SK-N-SH treated with all-trans-retinoic acid at 6 μM for 48 hours (cell line): ENCODE measurements at regions not wholly inside any gene's neighbourhood (a gene's known extent, or its start where the extent isn't known, plus 50 kb on each side); places are given as distances from the start of the nearest gene placed in this dataset.

Experiments used
- ATAC-seq: fragments of 200-7000 bp; cut with Tn5 transposase; 3 replicates; pipeline ENCODE4 v1.9.1; 2020; ENCODE audit warnings: mild to moderate bottlenecking, moderate library complexity
- BACH2 ChIP-seq: fragments of 250-450 bp; sonication (Bioruptor Pico); IDR thresholded peaks from 2 replicates; pipeline ENCODE4 v1.9.0; 2021; ENCODE audit warnings: mild to moderate bottlenecking, borderline replicate concordance
- CSDC2 ChIP-seq: fragments of 250-450 bp; sonication (Bioruptor Pico); IDR thresholded peaks from 2 replicates; pipeline ENCODE4 v1.5.0; 2020; ENCODE audit warnings: mild to moderate bottlenecking, moderate library complexity
- ESRRG ChIP-seq: fragments of 250-450 bp; sonication (Bioruptor Pico); IDR thresholded peaks from 2 replicates; pipeline ENCODE4 v1.6.1; 2021; ENCODE audit warnings: mild to moderate bottlenecking
- GLIS3 ChIP-seq: fragments of 250-450 bp; sonication (Bioruptor Pico); IDR thresholded peaks from 2 replicates; pipeline ENCODE4 v1.5.0; 2020; ENCODE audit warnings: mild to moderate bottlenecking, moderate library complexity
- ISL1 ChIP-seq: fragments of 250-450 bp; sonication (Bioruptor Pico); IDR thresholded peaks from 2 replicates; pipeline ENCODE4 v2.1.2; 2022; ENCODE audit warnings: mild to moderate bottlenecking, moderate library complexity
- OSR1 ChIP-seq: fragments of 250-450 bp; sonication (Bioruptor Pico); IDR thresholded peaks from 2 replicates; pipeline ENCODE4 v1.8.0; 2022; ENCODE audit warnings: moderate library complexity, mild to moderate bottlenecking, inconsistent platforms
- PATZ1 ChIP-seq: fragments of 250-450 bp; sonication (Bioruptor Pico); IDR thresholded peaks from 2 replicates; pipeline ENCODE4 v1.8.0; 2020; ENCODE audit warnings: mild to moderate bottlenecking, moderate library complexity, borderline replicate concordance
- POU6F1 ChIP-seq: fragments of 250-450 bp; sonication (Bioruptor Pico); IDR thresholded peaks from 2 replicates; pipeline ENCODE4 v1.8.0; 2021; ENCODE audit warnings: low read depth, mild to moderate bottlenecking, moderate library complexity, borderline replicate concordance
- PPARA ChIP-seq: fragments of 250-450 bp; sonication (Bioruptor Pico); IDR thresholded peaks from 2 replicates; pipeline ENCODE4 v1.5.0; 2020; ENCODE audit warnings: mild to moderate bottlenecking, borderline replicate concordance
- RARB ChIP-seq: fragments of 250-450 bp; sonication (Bioruptor Pico); IDR thresholded peaks from 2 replicates; pipeline ENCODE4 v1.8.0; 2021; ENCODE audit warnings: mild to moderate bottlenecking, moderate library complexity
- SNAI2 ChIP-seq: fragments of 250-450 bp; sonication (Bioruptor Pico); IDR thresholded peaks from 2 replicates; pipeline ENCODE4 v1.5.0; 2020; ENCODE audit warnings: mild to moderate bottlenecking, moderate library complexity
- TCF4 ChIP-seq: fragments of 250-450 bp; sonication (Bioruptor Pico); IDR thresholded peaks from 2 replicates; pipeline ENCODE4 v1.8.0; 2021; ENCODE audit warnings: mild to moderate bottlenecking, moderate library complexity, borderline replicate concordance
- TOX ChIP-seq: fragments of 250-450 bp; sonication (Bioruptor Pico); IDR thresholded peaks from 2 replicates; pipeline ENCODE4 v1.8.0; 2021; ENCODE audit warnings: mild to moderate bottlenecking, moderate library complexity, borderline replicate concordance
- TSHZ2 ChIP-seq: fragments of 250-450 bp; sonication (Bioruptor Pico); IDR thresholded peaks from 2 replicates; pipeline ENCODE4 v1.5.0; 2020; ENCODE audit warnings: mild to moderate bottlenecking, moderate library complexity
- ZC3H10 ChIP-seq: fragments of 250-450 bp; sonication (Bioruptor Pico); IDR thresholded peaks from 2 replicates; pipeline ENCODE4 v1.5.1; 2021; ENCODE audit warnings: mild to moderate bottlenecking, moderate library complexity
- ZFP3 ChIP-seq: fragments of 250-450 bp; sonication (Bioruptor Pico); IDR thresholded peaks from 2 replicates; pipeline ENCODE4 v1.5.0; 2020; ENCODE audit warnings: mild to moderate bottlenecking, moderate library complexity
- ZFP30 ChIP-seq: fragments of 450-650 bp; formaldehyde crosslinking; IDR thresholded peaks from 2 replicates; pipeline ENCODE4 v1.5.0; 2022; ENCODE audit warnings: mild to moderate bottlenecking, moderate library complexity
- ZNF565 ChIP-seq: fragments of 450-650 bp; formaldehyde crosslinking; conservative IDR thresholded peaks from 2 replicates; pipeline ENCODE4 v1.5.0; 2020; ENCODE audit warnings: low read depth, mild to moderate bottlenecking, moderate library complexity
- ZNF70 ChIP-seq: fragments of 450-650 bp; formaldehyde crosslinking; IDR thresholded peaks from 2 replicates; pipeline ENCODE4 v1.5.0; 2020; ENCODE audit warnings: mild to moderate bottlenecking, moderate library complexity
- ZNF8 ChIP-seq: fragments of 450-650 bp; formaldehyde crosslinking; IDR thresholded peaks from 2 replicates; pipeline ENCODE4 v1.5.0; 2020; ENCODE audit warnings: mild to moderate bottlenecking, moderate library complexity

- no peak for ATAC-seq
- TF ChIP-seq ZFP3 (CRISPR knock-in tag) (no peak), RARB (CRISPR knock-in tag) (no peak), SNAI2 (CRISPR knock-in tag) (no peak), OSR1 (CRISPR knock-in tag) (no peak), ZNF8 (CRISPR knock-in tag) (no peak), POU6F1 (CRISPR knock-in tag) (no peak), PPARA (no peak), ZNF565 (CRISPR knock-in tag) (no peak)
Measured at GRCh38 chr4:28822163-28822562, 1898.0 kb upstream of the PCDH7 start.

- TF ChIP-seq ZNF70 (CRISPR knock-in tag) = no peak
- TF ChIP-seq, all 23 proteins: peak for 0
- no peak for ATAC-seq
Measured at GRCh38 chr4:28827866-28828265, 1892.3 kb upstream of the PCDH7 start.

- no peak for TF ChIP-seq ZNF565 (CRISPR knock-in tag)
- TF ChIP-seq ZNF8 (CRISPR knock-in tag) = no peak
- no peak for TF ChIP-seq ESRRG (CRISPR knock-in tag)
- no peak for TF ChIP-seq TCF4
- no peak for TF ChIP-seq TOX (CRISPR knock-in tag)
- TF ChIP-seq PATZ1 = no peak
- TF ChIP-seq BACH2 = no peak
- no peak for TF ChIP-seq SNAI2 (CRISPR knock-in tag)
- TF ChIP-seq ZNF70 (CRISPR knock-in tag) = no peak
- no peak for TF ChIP-seq ZFP3 (CRISPR knock-in tag)
- TF ChIP-seq RARB (CRISPR knock-in tag) = no peak
- no peak for TF ChIP-seq CSDC2 (CRISPR knock-in tag)
- no peak for TF ChIP-seq GLIS3 (CRISPR knock-in tag)
- no peak for TF ChIP-seq ZFP30
- no peak for TF ChIP-seq POU6F1 (CRISPR knock-in tag)
- ATAC-seq = no peak
Measured at GRCh38 chr4:28831867-28832266, 1888.3 kb upstream of the PCDH7 start.

- no peak for ATAC-seq
- TF ChIP-seq ZC3H10 (CRISPR knock-in tag) (no peak), ISL1 (CRISPR knock-in tag) (no peak), TSHZ2 (no peak), POU6F1 (CRISPR knock-in tag) (no peak), OSR1 (CRISPR knock-in tag) (no peak), GLIS3 (CRISPR knock-in tag) (no peak), TCF4 (no peak), TOX (CRISPR knock-in tag) (no peak)
Measured at GRCh38 chr4:28832444-28832843, 1887.7 kb upstream of the PCDH7 start.
